ENCODE measurements at regions not wholly inside any gene's neighbourhood (a gene's known extent, or its start where the extent isn't known, plus 50 kb on each side); places are given as distances from the start of the nearest gene placed in this dataset.

DNA sequence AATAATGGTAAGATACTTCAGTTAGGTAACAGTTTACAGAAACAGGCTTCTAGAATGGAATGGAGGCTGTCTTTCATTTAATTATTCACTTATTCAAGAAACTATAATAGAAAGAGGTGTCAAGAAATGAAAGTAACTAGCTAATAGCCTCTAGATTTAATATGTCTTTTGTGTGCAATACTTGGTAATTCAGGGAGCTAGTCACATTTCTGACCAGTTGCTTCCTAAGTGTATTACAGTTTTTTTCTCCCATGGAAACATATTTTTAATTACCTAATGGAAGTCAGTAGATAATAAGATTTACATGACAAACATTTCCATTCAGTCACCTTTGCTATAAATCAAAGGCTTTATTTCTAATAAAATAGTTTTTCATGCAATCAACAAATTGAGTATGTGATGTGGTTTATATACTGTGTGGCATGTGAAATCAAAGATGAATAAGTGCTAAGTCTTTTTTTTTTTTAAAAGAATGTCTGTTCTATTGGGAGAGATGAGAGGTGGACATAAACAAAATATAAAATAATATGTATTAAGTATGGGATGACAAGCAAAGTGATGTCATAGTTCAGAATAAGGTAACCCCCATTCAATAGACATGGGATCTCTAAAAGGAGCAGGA lies 985.7 kb downstream of the SQOR start:
- H3K36me3 ChIP-seq (ENCODE audit: control insufficient read depth in 4 of 4, insufficient read depth in 3 of 4, low read depth in 1 of 4, low read length in 3 of 4) = no peaks in the 10 kb centered on the region
- no peak overlapping the region for H3K4me3 ChIP-seq (ENCODE audit: low read depth in 1 of 3, low read length in 3 of 3)
- peaks cover 0 to 2% (median 0%) of the 10 kb centered on the region in 4 donors for H3K9me3 ChIP-seq (ENCODE audit: control insufficient read depth in 4 of 4, low read length in 3 of 4)
- TF ChIP-seq, protein P1, sequence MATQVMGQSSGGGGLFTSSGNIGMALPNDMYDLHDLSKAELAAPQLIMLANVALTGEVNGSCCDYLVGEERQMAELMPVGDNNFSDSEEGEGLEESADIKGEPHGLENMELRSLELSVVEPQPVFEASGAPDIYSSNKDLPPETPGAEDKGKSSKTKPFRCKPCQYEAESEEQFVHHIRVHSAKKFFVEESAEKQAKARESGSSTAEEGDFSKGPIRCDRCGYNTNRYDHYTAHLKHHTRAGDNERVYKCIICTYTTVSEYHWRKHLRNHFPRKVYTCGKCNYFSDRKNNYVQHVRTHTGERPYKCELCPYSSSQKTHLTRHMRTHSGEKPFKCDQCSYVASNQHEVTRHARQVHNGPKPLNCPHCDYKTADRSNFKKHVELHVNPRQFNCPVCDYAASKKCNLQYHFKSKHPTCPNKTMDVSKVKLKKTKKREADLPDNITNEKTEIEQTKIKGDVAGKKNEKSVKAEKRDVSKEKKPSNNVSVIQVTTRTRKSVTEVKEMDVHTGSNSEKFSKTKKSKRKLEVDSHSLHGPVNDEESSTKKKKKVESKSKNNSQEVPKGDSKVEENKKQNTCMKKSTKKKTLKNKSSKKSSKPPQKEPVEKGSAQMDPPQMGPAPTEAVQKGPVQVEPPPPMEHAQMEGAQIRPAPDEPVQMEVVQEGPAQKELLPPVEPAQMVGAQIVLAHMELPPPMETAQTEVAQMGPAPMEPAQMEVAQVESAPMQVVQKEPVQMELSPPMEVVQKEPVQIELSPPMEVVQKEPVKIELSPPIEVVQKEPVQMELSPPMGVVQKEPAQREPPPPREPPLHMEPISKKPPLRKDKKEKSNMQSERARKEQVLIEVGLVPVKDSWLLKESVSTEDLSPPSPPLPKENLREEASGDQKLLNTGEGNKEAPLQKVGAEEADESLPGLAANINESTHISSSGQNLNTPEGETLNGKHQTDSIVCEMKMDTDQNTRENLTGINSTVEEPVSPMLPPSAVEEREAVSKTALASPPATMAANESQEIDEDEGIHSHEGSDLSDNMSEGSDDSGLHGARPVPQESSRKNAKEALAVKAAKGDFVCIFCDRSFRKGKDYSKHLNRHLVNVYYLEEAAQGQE (IDR thresholded peaks at IDR 0.05) = no peak
- TF ChIP-seq GABPA (IDR thresholded peaks at IDR 0.05 in 1 of 2, conservative IDR thresholded peaks at IDR 0.05 in 1 of 2) (no peak), JUND (IDR thresholded peaks at IDR 0.05) (no peak), SP1 (IDR thresholded peaks at IDR 0.05) (no peak), TAF1 (conservative IDR thresholded peaks at IDR 0.05) (no peak), RAD21 (IDR thresholded peaks at IDR 0.05) (no peak), FOXA1 (IDR thresholded peaks at IDR 0.05) (no peak), FOXA2 (IDR thresholded peaks at IDR 0.05) (no peak), HNF4G (IDR thresholded peaks at IDR 0.05) (no peak), EGR1 (IDR thresholded peaks at IDR 0.05; ENCODE audit: low read depth in 2 of 2) (no peak), HNF4A (conservative IDR thresholded peaks at IDR 0.05) (no peak), RXRA (IDR thresholded peaks at IDR 0.05) (no peak)
- TF ChIP-seq, protein P2, sequence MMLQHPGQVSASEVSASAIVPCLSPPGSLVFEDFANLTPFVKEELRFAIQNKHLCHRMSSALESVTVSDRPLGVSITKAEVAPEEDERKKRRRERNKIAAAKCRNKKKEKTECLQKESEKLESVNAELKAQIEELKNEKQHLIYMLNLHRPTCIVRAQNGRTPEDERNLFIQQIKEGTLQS (IDR thresholded peaks at IDR 0.05) = no peak
- TF ChIP-seq, protein P3, sequence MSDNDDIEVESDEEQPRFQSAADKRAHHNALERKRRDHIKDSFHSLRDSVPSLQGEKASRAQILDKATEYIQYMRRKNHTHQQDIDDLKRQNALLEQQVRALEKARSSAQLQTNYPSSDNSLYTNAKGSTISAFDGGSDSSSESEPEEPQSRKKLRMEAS (IDR thresholded peaks at IDR 0.05) = no peak
- TF ChIP-seq, protein P4, sequence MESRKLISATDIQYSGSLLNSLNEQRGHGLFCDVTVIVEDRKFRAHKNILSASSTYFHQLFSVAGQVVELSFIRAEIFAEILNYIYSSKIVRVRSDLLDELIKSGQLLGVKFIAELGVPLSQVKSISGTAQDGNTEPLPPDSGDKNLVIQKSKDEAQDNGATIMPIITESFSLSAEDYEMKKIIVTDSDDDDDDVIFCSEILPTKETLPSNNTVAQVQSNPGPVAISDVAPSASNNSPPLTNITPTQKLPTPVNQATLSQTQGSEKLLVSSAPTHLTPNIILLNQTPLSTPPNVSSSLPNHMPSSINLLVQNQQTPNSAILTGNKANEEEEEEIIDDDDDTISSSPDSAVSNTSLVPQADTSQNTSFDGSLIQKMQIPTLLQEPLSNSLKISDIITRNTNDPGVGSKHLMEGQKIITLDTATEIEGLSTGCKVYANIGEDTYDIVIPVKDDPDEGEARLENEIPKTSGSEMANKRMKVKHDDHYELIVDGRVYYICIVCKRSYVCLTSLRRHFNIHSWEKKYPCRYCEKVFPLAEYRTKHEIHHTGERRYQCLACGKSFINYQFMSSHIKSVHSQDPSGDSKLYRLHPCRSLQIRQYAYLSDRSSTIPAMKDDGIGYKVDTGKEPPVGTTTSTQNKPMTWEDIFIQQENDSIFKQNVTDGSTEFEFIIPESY (IDR thresholded peaks at IDR 0.05) = no peak
- no peaks in the 10 kb centered on the region for H3K4me1 ChIP-seq (ENCODE audit: control insufficient read depth in 4 of 4, insufficient read depth in 4 of 4, low read length in 3 of 4)
- no peak overlapping the region for H3K27ac ChIP-seq (ENCODE audit: low read depth in 1 of 2, low read length in 2 of 2)
- H3K27me3 ChIP-seq (ENCODE audit: control insufficient read depth in 4 of 4, insufficient read depth in 4 of 4, low read length in 3 of 4) = no peaks in the 10 kb centered on the region
- H3K9ac ChIP-seq (ENCODE audit: low read depth in 1 of 2, low read length in 2 of 2) = no peak overlapping the region
- no peak for DNase-seq (ENCODE audit: low spot score)

DNA sequence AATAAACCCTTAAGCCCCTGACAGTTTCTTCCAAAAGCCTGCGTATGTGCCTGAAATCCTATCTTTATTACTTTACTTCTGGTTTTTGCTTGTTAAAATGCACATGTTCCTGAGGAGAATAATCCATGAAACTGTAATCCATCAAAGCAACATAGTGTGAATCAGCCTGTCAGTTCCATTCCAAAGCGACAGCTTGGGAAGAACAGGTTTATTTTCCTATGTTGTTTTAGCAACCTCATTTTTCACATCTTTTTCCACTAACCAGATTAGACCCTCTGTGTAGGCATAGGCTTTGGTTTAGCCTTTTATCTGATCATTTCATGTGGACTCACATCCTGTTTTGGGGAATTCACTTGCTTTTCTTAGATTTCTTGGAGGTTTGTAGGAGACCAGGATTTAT lies 988.0 kb downstream of the SQOR start:
- no peaks in the 10 kb centered on the region for H3K36me3 ChIP-seq (ENCODE audit: control insufficient read depth in 4 of 4, insufficient read depth in 3 of 4, low read depth in 1 of 4, low read length in 3 of 4)
- H3K4me1 ChIP-seq (ENCODE audit: control insufficient read depth in 4 of 4, insufficient read depth in 4 of 4, low read length in 3 of 4) = no peaks in the 10 kb centered on the region
- no peak for DNase-seq (ENCODE audit: low spot score)
- peaks cover 0 to 5% (median 1%) of the 10 kb centered on the region in 4 donors for H3K9me3 ChIP-seq (ENCODE audit: control insufficient read depth in 4 of 4, low read length in 3 of 4)
- H3K4me3 ChIP-seq (ENCODE audit: low read depth in 1 of 3, low read length in 3 of 3) = no peak overlapping the region
- no peak overlapping the region for H3K27ac ChIP-seq (ENCODE audit: low read depth in 1 of 2, low read length in 2 of 2)
- 72% methylated on average over 2 of the region's 2 CpGs for WGBS
- H3K27me3 ChIP-seq (ENCODE audit: control insufficient read depth in 4 of 4, insufficient read depth in 4 of 4, low read length in 3 of 4) = no peaks in the 10 kb centered on the region
- no peak overlapping the region for H3K9ac ChIP-seq (ENCODE audit: low read depth in 1 of 2, low read length in 2 of 2)
- TF ChIP-seq FOXA1 (IDR thresholded peaks at IDR 0.05) (no peak), SP1 (IDR thresholded peaks at IDR 0.05) (no peak), RXRA (IDR thresholded peaks at IDR 0.05) (no peak), YY1 (IDR thresholded peaks at IDR 0.05) (no peak), GABPA (IDR thresholded peaks at IDR 0.05 in 1 of 2, conservative IDR thresholded peaks at IDR 0.05 in 1 of 2) (no peak), NR2F2 (IDR thresholded peaks at IDR 0.05) (no peak), EGR1 (IDR thresholded peaks at IDR 0.05; ENCODE audit: low read depth in 2 of 2) (no peak)
- TF ChIP-seq, protein P3 (IDR thresholded peaks at IDR 0.05) = no peak
- TF ChIP-seq, protein P1 (IDR thresholded peaks at IDR 0.05) = no peak
- TF ChIP-seq, protein P5, sequence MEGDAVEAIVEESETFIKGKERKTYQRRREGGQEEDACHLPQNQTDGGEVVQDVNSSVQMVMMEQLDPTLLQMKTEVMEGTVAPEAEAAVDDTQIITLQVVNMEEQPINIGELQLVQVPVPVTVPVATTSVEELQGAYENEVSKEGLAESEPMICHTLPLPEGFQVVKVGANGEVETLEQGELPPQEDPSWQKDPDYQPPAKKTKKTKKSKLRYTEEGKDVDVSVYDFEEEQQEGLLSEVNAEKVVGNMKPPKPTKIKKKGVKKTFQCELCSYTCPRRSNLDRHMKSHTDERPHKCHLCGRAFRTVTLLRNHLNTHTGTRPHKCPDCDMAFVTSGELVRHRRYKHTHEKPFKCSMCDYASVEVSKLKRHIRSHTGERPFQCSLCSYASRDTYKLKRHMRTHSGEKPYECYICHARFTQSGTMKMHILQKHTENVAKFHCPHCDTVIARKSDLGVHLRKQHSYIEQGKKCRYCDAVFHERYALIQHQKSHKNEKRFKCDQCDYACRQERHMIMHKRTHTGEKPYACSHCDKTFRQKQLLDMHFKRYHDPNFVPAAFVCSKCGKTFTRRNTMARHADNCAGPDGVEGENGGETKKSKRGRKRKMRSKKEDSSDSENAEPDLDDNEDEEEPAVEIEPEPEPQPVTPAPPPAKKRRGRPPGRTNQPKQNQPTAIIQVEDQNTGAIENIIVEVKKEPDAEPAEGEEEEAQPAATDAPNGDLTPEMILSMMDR (IDR thresholded peaks at IDR 0.05; ENCODE audit: low read depth, low read length, missing input control) = no peak
- TF ChIP-seq, protein P4 (IDR thresholded peaks at IDR 0.05) = no peak
